ENCODE measurements at regions not wholly inside any gene's neighbourhood (a gene's known extent, or its start where the extent isn't known, plus 50 kb on each side); places are given as distances from the start of the nearest gene placed in this dataset.

DNA sequence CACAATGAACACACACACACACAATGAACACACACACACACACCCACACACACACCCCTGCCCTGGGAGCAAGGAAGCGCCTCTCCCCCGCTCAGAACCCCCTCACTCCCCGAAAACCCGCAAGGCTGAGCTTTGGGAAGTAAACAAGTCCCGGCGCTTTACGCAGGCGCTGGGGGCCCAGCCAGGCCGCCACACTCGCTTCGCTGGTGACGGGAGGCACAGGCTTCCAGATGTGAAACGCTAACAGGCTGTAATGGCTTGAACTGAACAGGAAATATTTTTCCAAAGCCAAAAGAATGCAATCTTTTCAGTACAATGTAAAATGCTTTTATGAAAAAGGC lies 122.7 kb upstream of the IGF1R start:
- H3K27me3 ChIP-seq (ENCODE audit: insufficient read depth, poor library complexity, severe bottlenecking) = peaks cover 6% of the 10 kb centered on the region
- no peak overlapping the region for H3K4me3 ChIP-seq (ENCODE audit: severe bottlenecking)
- no peak for ATAC-seq (ENCODE audit: low read depth)
- peaks cover 3% of the 10 kb centered on the region for H3K9me3 ChIP-seq (ENCODE audit: severe bottlenecking)
- TF ChIP-seq, protein P1, sequence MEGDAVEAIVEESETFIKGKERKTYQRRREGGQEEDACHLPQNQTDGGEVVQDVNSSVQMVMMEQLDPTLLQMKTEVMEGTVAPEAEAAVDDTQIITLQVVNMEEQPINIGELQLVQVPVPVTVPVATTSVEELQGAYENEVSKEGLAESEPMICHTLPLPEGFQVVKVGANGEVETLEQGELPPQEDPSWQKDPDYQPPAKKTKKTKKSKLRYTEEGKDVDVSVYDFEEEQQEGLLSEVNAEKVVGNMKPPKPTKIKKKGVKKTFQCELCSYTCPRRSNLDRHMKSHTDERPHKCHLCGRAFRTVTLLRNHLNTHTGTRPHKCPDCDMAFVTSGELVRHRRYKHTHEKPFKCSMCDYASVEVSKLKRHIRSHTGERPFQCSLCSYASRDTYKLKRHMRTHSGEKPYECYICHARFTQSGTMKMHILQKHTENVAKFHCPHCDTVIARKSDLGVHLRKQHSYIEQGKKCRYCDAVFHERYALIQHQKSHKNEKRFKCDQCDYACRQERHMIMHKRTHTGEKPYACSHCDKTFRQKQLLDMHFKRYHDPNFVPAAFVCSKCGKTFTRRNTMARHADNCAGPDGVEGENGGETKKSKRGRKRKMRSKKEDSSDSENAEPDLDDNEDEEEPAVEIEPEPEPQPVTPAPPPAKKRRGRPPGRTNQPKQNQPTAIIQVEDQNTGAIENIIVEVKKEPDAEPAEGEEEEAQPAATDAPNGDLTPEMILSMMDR (IDR thresholded peaks at IDR 0.05; ENCODE audit: poor library complexity, severe bottlenecking) = no peak
- no peaks in the 10 kb centered on the region for H3K36me3 ChIP-seq (ENCODE audit: low read depth)
- H3K4me1 ChIP-seq (ENCODE audit: insufficient read depth, poor library complexity, severe bottlenecking) = no peaks in the 10 kb centered on the region
- no peak overlapping the region for H3K27ac ChIP-seq (ENCODE audit: poor library complexity, severe bottlenecking)
- no peak for DNase-seq (ENCODE audit: low spot score)

DNA sequence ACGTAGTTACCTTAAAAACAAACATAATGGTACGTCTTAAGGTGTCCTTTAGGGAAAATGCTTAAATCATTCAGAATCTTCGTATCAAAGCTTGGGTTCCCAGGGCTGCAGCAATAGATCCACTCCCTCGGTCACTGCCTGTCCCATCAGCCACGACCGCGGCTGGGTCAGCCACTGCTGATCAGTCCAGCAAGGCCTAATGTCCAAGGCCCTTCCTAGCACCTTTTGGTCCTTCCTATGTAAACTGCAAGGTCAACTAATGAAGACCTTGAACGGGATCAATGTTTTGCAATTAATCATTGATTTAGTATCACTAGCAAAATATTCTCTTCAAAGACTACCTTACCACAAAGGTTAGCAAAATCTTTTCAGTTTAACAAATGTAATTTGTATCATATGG lies 122.2 kb upstream of the IGF1R start:
- no peaks in the 10 kb centered on the region for H3K4me1 ChIP-seq (ENCODE audit: insufficient read depth, poor library complexity, severe bottlenecking)
- H3K27ac ChIP-seq (ENCODE audit: poor library complexity, severe bottlenecking) = no peak overlapping the region
- no peak for ATAC-seq (ENCODE audit: low read depth)
- TF ChIP-seq, protein P1 (IDR thresholded peaks at IDR 0.05; ENCODE audit: poor library complexity, severe bottlenecking) = no peak
- H3K4me3 ChIP-seq (ENCODE audit: severe bottlenecking) = no peak overlapping the region
- H3K9me3 ChIP-seq (ENCODE audit: severe bottlenecking) = peaks cover 3% of the 10 kb centered on the region
- peaks cover 6% of the 10 kb centered on the region for H3K27me3 ChIP-seq (ENCODE audit: insufficient read depth, poor library complexity, severe bottlenecking)
- DNase-seq (ENCODE audit: low spot score) = no peak
- no peaks in the 10 kb centered on the region for H3K36me3 ChIP-seq (ENCODE audit: low read depth)

DNA sequence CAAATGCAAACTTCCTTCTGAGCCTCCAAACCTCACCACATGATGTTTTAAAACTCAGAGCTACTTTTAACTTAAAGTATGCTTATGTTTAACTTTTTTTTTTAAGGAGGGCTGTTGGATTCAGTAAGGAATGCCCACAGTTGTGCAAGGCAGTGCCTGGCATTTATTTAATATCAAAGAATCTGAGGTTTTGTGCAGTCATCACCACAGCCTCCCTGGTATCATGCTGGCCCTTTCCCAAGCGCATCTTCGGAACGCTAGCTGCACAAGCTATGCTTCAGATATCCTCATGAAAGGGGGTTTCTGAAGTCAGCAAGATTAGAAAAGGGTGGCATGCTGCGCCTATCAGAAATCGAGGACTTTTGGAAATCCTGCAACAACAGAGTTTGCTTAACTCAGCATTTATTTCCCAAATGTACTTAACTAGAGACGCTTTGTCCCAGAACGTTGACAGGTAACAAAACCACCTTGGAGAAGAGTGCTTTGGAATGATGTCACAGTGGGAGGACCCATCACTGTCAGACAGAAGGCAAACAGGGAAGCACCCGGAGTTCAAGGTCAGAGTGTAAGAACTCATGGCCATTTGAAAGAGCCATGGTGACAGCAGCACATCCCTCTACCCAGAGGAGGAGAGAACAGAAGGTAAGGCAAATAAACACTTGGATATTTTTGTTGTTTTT lies 120.2 kb upstream of the IGF1R start:
- H3K9me3 ChIP-seq (ENCODE audit: severe bottlenecking) = peaks cover 3% of the 10 kb centered on the region
- H3K36me3 ChIP-seq (ENCODE audit: low read depth) = no peaks in the 10 kb centered on the region
- no peak overlapping the region for H3K27ac ChIP-seq (ENCODE audit: poor library complexity, severe bottlenecking)
- no peaks in the 10 kb centered on the region for H3K4me1 ChIP-seq (ENCODE audit: insufficient read depth, poor library complexity, severe bottlenecking)
- TF ChIP-seq, protein P1 (IDR thresholded peaks at IDR 0.05; ENCODE audit: poor library complexity, severe bottlenecking) = no peak
- no peak overlapping the region for H3K4me3 ChIP-seq (ENCODE audit: severe bottlenecking)
- ATAC-seq (ENCODE audit: low read depth) (no peak), DNase-seq (ENCODE audit: low spot score) (no peak)
- H3K27me3 ChIP-seq (ENCODE audit: insufficient read depth, poor library complexity, severe bottlenecking) = peaks cover 6% of the 10 kb centered on the region

DNA sequence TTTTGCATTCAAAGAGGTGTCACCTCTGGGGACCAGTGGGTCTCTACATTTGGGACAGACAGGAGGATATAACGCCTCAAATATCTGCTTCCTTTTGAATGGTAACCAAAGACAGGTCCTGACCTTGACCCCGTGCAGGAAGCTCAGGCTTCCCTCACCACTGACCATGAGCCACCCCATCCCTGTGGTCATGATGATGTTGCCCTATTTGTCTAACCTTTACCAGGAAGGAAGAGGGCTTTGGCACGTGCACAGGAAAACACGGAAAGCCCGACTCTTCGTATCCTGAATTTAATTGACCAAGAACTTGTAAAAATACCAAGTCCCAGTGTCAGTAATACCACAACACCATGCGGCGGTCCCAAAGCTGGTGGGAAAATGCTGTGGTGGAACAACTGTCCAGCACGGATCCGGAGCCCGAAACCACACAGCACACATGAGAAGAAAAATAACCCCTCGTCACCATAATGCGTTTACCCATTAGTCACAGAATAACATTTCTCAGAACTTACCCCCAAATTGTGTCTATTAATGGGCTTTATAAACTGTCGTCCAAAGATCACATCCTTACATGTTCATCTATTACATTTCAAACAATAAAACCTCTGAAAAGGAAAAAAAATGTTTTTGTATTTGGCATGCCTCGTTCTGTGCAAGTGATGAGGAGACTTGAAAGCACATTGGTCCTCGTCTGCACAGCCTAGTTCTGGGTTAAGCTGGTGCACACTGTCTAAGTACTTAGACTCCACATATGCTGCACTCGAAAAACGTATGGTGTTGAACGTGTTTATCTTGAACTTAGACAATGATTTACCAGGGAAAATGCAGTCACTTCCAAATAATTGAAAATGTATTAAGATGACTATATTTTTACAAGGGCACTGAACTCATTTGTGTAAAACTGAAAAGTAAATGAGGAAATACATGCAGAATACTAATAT lies 118.9 kb upstream of the IGF1R start:
- no peak for DNase-seq (ENCODE audit: low spot score)
- no peaks in the 10 kb centered on the region for H3K4me1 ChIP-seq (ENCODE audit: insufficient read depth, poor library complexity, severe bottlenecking)
- peaks cover 6% of the 10 kb centered on the region for H3K27me3 ChIP-seq (ENCODE audit: insufficient read depth, poor library complexity, severe bottlenecking)
- TF ChIP-seq, protein P1 (IDR thresholded peaks at IDR 0.05; ENCODE audit: poor library complexity, severe bottlenecking) = no peak
- no peak for ATAC-seq (ENCODE audit: low read depth)
- no peak overlapping the region for H3K4me3 ChIP-seq (ENCODE audit: severe bottlenecking)
- H3K36me3 ChIP-seq (ENCODE audit: low read depth) = no peaks in the 10 kb centered on the region
- H3K27ac ChIP-seq (ENCODE audit: poor library complexity, severe bottlenecking) = no peak overlapping the region
- peaks cover 3% of the 10 kb centered on the region for H3K9me3 ChIP-seq (ENCODE audit: severe bottlenecking)
